Ureter (tissue), 1 donor: ENCODE measurements at regions not wholly inside any gene's neighbourhood (a gene's known extent, or its start where the extent isn't known, plus 50 kb on each side); places are given as distances from the start of the nearest gene placed in this dataset.
"Not testable (repeated sequence)": the region's sequence is repeated elsewhere in the genome, so short reads cannot be mapped to it uniquely, and the experiment has no call there.

Experiments
- DNase-seq: peaks from one replicate; pipeline ENCODE4 v3.0.0-alpha.2; 2020; ENCODE audit warnings: low spot score
- donor health status: DM: yes; HTN: yes; CAD: no.

DNA sequence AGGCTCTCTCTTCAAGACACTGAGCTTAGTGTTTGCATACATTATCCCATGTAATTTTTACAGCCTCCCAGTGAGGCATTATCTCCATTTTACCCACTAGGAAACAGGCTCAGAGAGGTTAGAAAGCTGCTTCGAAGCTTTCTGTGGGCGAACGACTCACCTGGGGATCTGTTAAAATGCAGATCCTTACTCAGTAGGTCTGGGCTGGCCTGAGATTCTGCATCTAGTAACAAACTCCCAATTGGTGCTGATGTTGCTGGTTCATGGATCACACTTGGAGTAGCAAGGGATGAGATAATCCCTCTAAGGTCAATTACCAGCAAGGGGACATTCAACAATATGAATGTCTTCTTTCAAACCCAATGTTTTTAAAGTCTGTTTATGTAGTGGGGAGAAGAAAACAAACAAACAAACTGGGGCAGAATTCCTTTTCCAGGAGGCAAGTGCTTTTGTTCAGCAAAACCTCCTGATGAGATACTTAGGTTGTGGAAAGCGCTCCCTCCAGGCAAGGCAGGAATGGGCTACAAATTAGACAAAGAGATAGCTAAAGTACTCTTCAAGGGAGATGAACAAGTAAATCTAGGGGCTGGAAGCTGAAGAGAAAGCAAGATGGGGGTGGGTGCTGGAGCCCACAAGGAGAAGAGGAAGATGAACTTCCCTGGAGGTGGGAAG, 311.9 kb downstream of the SHQ1 start:
- DNase-seq, result no peak

DNA sequence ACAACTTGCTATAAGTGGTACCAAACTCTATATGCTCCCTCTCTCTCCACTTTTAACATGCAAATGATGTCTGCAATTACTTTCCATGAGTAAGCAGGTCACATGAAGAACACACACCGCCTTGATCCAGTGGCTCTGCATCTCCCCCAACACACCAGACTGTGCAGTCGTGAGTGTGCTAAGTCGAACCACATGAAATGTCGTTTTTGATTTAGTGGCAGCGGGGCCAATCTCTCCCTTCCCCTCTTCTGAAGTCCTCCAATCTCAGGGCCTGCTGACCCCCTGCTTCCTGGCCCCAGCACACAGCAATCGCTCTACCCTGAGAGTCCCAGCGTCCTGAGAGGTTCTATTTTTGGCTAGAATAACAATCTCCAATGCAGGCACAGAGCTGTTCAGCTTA, 312.5 kb downstream of the SHQ1 start:
- no peak for DNase-seq

DNA sequence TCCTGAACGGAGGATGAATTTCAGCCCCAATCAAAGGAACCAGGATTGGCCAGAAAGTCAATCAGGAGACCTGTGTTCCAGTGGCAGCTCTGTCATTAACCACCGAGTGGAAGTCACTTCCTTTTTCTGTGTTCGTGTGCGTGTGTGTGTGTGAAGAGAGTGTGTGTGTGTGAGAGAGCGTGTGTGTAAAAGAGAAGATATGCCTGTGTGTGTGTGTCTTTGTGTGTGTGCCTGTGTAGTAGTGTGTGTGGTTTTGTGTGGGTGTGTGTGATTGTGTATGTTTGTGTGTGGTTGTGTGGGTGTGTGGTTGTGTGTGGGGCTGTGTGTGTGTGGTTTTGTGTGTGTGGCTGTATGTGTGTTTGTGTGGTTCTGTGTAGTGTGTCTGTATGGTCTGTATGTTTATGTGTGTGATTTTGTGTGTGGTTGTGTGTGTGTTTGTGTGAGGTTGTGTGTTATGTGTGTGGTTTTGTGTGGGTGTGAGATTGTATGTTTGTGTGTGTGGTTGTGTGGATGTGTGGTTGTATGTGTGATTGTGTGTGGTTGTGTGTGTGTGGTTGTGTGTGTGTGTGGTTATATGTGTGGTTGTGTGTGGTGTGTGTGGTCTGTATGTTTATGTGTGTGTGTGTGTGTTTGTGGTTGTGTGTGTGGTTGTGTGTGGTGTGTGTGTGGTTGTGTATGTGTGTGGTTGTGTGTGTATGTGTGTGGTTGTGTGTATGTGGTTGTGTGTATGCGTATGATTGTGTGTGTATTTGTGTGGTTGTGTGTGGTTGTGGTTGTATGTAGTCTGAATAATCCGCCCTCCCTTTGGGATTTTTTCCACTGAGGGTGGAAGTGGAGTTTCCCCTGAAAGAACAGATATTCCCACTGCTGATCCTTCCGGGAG, 314.4 kb downstream of the SHQ1 start:
- DNase-seq, result no peak

DNA sequence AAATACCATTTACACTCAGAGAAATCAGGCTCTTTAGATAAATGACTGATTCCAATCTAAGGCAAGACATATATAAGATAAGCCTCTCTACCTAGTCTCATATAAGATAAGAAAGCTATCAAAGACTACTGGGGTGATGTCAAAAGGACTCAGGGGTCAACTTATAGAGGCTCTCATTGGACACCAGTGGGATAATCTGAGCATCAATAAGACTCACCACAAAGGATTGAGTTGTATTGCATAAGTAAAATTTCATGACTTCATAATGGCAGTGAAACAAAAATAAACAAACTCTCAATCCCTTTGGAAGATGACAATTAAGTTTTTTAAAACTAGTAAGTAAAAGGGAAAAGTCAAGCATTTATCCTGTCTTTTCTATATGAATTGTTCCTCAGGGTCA, 317.8 kb downstream of the SHQ1 start:
- DNase-seq, result no peak

DNA sequence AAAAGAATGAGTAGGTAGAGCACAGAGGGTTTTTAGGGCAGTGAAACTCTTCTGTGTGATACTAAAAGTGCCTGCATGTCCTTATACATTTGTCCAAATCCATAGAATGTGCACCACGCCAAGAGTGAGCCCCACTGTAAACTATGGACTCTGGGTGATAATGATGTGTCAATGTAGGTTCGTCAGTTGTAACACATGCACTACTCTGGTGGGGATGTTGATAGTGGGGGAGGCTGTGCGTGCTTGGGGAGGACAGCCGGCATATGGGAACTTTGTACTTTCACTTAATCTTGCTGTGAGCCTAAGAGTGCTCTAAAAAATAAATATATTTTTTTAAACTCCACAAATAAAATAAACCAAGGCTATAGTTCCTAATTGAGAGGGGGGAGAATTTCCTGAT, 319.2 kb downstream of the SHQ1 start:
- DNase-seq, result no peak

DNA sequence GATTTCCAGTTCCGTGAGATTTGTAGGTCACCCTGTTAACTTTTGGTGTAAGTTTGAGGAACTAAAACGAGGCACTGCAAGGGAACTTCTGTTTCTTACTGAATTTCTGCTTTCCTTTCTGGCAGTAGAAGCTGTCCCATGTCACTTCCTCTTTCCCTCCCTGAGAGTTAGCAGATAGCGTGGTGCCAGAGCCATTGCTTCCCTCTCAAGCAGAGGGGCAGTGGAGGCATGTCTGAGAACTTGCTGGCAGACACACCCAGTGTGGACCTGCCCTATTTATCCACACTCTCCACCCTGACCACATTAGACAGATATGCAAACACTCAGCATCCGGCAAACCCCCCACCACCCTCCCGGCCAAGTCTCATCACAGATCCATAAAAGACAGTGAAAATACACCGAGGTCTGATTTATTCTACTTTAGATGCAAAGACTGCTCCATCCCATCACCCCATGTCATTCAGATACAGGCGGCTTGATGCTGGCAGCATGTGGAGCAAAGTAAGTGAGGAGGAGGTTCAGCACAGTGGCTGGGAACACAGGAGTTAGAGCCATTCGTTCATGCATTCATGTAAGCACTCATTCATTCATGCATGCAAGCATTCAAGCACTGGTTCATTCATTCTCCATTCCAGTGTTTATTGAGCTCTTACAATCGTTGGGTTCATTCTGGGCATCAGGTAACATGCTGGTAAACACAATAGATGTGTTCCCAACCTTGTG, 324.7 kb downstream of the SHQ1 start:
- DNase-seq, result peak; percentile 44

DNA sequence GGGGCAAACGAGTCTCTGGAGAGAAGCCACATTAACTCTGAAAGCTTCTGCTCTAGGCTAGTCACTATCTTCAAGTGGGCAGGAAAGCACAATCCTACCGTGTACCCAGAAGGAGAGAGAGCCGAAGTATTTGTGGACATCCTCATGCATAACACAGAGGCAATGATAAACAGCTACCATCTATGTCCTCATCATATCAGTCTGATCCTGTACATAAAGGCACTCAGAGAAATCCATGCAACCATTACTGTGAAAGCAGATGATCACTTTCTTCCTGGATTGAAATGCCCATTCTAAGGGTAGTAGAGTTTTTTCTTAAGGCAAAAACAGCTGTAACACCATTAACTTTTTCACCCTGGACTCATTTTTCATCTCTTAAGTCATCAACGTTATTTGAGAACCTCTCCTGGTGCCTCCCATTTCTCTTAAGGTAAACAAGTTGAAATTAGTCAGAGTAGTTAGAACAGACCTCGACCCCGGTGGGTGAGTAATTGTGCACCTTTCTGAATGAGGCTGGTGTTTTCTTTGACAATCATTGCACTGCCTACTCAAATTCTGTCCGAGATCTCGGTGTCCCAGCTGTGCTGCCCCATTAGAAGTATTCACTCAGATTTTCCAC, 327.4 kb downstream of the SHQ1 start:
- DNase-seq, result no peak

DNA sequence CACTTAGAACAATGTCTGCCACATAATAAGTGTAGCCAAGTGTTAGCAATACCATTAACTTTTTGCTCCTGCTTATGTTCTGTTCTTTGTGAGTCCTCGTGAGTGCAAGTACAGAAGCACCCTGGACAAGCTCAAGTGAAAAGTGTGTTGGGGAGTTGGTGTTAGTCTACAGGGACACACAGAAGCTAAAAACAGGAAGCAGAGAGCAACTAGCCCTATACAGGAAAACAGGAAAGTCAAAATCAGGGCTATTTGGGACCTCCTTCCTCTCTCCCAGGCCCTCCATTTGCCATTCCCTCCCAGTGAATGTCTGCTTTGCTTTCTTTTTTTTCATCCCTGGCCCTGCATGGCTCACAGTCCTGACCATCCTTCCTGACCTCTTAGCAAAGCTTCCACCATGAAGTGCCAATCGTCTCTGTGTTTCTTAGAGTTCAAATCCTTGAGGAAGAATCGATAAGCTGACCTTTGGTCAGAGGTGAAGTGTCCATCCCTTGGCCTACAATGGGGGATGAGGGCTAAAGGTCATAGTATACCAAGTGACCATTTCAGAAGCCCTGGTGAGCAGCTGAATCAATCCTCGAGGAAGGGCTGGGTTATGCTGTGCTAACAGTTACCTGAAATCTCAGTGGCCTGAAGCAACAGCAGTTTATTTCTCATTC, 328.2 kb downstream of the SHQ1 start:
- no peak for DNase-seq

DNA sequence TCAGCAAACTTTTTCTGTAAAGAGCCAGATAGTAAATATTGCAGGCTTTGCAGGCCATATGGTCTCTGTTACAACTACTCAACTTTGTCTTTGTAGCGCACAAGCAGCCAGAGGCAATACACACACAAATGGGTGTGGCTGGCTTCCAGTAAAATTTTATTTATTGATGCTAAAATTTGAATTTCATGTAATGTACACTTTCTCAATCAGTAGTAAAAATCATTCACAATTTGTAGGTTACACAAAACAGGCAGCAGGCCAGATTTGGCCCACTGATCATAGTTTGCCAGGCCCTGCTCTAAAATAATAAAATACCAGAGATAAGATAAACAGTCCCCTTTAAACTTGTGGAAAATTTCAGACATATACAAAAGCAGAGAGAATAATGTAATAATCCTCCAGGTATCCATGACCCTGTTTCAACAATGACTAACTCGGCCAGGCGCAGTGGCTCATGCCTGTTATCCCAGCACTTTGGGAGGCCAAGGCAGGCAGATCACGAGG, 330.3 kb downstream of the SHQ1 start:
- DNase-seq, result no peak

DNA sequence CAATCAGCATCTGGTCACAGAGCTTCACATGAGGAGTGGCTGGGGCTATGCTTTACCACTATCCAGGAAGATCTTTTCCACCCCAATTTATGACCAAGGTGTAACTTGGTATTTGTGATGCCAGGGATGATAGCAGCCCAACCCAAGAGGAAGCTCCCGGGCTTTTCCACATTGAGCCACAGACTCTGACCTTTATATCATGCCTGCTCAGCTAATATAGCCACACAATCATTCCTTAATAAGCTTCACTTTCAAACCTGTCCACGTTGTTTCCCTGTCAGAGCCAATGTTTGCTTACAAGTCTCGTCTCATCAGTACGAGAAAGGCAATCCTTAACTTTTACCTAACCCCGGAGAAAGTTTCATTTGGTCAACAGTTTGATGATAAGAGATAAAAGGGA, 330.9 kb downstream of the SHQ1 start:
- DNase-seq, result no peak

DNA sequence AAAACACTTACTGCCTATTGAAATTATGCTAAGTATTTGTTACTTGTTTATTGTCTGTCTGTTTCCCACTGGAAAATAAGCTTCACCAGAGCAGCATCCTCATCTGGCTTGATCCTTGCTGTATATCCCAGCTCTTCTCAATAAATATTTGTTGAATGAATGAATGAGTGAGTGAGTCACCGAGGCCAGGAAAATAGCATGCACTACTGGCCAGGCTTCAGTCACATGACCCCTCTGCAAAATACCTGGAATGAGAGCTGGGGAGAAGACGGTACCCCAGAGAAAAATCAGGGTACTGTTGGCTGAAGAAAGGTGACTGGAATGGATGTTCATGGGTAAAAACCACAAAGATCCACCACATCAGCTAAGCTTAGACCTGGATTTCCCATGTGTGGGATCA, 331.9 kb downstream of the SHQ1 start:
- DNase-seq, result no peak

DNA sequence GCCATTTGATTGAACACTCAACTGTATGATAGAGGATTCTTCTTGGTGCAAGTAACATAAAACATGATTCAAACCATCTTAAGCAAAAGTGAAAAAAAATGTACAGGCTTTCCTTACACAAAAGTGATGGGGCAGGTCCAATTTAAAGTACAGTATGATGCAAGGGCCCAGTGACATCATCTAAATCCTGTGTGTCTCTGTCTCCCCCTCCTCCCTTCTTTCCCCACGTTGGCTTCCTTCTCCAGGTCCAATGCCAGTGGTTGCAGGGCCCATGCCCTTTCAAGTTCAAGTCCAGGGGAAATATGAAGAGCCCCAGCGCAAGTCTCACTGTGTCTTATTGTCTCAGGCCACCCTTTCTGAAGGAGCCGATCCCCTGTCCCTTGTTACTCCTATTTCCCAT, 332.3 kb downstream of the SHQ1 start:
- DNase-seq, result no peak

DNA sequence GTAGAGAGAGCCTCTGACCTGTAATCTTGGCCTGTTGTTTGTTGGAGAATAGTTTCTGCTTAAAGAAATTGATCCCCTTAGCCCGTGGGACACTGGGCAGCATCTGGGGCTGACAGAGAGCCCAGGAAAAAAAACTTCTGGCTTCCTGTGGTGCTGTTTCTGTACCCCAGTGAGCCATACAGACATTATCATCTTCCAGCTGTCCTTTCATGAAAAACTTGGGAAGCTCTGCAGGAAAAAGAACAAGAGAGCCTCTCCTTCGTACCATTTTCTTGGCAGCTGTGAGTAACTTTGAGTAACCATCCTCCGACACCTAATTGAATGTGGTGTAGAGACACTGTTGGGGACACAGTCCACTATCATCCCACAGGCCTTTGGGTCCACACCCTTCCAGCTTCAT, 333.0 kb downstream of the SHQ1 start:
- DNase-seq, result no peak

DNA sequence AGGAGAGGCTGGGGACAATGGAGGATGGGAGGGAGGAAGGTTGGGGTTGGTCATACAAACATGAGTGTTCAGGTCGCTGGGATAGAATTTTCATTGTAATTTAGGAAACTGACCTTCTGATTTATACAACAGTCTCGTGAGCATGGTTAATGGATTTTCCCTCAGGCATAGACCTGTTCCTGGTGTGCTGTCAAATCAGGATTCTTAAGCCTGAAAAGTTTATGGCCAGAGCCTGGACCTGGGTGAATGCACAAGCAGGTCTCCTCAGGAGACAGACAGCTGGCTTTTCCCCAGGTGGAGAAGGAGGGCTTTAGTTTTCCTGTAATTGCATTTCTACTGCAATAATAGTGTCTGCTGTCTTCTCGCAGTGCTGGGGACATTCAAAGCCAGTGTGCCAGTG, 338.0 kb downstream of the SHQ1 start:
- DNase-seq, result no peak

DNA sequence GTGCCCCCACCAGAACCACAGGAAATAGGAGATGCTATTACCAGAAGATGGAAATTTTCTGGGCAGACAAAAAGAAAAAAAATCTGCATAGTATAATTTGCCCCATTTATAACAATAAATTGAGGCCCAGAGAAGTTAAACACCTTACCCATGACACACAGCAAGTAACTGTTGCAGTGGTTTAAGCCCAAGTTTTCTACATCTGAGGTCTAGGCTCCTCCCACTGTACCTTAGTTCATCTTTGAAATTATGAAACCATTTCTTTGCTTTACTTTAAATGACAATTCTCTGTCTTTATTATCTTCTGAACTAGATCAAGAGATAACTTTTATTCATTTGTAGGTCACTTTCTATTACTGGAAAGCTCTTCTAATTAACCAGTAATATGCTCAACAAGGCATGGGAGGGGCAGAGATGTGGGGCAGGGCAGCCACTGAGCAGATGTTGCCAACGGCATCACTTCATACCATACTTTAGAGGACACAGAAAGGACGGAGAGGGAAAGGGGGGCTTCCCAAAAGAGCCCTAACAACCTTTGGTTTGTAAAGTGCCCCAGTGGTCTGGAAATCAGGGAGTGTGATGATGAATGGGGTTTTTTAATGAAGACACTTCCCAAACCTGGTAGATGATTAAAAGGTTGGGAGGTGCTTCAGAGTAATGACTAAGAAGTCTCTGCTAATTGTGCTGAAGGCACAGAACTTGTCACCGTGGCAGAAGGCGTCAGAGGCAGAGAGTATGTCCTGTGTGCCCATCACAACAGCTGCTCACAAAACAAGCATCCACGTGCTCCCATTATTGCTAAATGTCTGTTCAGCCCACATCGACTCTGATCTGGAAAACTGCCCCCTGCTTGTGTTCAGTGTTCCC, 342.5 kb downstream of the SHQ1 start:
- no peak for DNase-seq

DNA sequence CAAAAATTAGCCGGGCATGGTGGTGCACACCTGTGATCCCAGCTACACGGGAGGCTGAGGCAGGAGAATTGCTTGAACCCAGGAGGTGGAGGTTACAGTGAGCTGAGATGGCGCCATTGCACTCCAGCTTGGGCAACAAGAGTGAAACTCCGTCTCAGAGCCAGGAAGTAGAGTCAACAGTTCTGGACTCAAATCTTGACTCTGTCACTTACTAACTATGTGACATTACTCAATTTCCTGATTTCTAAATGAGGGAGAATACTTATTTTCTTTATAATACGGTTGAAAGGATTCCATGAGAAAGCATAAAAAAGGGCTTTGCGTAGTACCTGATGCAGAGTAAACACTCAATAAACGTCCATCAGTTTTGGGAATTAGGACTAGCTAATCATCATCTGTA, 350.7 kb downstream of the SHQ1 start:
- not testable (repeated sequence) for DNase-seq

DNA sequence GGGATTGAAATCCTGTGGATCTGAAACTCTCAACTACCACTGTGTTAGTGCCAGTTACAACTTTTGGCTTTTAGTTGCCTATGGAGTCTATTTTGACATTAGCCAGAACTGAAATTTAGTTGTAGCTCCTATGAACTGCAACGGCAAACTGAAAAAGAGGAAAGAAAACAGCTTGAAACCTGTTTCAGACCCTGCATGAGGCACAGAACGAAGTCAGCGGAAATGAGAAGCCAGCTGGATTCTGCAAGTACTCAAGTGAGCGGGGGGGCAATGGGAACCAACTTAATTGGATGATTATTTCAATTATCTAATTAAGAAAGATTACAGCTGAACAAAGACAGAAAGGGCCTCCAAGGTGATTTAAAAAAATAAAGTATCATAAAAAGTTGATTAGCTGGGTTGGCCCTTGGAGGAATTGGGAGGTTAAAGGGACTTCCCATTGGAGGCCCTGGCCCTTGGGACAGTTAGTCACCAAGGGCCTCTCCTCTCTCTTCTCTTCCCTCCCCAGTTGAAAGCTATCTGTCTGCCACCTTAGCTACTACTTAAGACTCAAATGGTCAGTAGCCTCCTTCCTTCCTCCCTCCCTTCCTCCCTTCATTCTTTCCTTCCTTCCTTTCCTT, 352.1 kb downstream of the SHQ1 start:
- no peak for DNase-seq

DNA sequence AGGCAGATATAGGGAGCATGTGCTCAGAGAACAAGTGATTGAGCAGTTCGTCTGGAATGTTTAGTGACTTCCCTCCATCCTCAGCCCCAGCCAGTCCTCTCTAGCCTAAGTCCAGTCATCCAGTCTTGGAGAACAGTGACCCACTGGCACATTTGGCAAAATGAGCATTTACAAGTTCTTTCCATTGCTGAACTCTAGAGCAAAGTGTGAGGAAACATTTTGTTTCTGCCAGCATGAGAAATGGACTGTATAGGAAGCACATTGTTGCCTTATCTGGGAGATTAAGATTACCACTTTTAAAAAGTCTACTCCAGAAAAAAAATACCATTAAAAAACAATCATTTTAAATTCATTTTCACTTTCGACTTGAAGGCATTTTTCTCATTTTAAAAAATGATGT, 353.6 kb downstream of the SHQ1 start:
- DNase-seq, result no peak

DNA sequence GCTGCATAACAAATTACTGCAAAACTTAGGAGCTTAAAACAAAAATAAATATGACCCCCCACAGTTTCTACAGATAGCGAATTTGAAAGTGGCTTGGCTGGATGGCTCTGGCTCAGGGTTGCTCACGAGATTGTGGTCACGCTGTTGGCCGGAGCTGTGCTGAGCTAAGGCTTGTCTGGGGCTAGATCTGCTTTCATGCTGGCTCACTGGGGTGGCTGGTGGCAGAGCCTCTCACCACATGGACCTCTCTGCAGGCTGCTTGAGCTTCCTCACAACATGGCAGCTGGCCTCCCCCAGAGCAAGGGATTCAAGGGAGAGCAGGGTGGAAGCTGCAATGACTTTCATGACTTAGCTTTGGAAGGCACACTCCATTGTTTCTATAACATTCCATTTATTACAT, 354.1 kb downstream of the SHQ1 start:
- no peak for DNase-seq

DNA sequence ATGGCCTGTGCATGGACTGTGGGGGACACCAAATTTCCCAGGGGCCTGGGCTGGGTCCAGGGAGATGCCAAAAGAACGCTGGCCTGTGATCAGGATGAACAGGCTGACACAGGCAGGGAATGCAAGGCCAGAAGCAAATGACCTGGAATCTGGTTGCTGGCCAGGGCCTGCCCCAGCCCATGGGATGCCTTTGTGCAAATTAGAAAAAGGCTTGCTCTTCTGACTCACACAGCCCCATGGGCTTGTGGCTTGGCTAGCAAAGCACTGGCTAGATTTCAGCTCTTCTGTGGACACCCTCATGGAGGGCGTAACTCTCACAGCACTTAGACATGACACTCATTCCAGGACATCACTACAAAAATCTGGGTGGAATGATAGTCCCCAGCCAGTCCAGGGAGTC, 356.0 kb downstream of the SHQ1 start:
- no peak for DNase-seq
